A549 (cell line): ENCODE measurements at regions not wholly inside any gene's neighbourhood (a gene's known extent, or its start where the extent isn't known, plus 50 kb on each side); places are given as distances from the start of the nearest gene placed in this dataset.

Experiments
- CEBPB ChIP-seq, 2 experiments: fragments of >200 bp in 1 of 2; sonication (Bioruptor Twin) in 1 of 2; formaldehyde crosslinking in 1 of 2; IDR thresholded peaks; 2 replicates each; pipeline ENCODE4 v1.6.1; 2012 to 2016
- CHD2 ChIP-seq: fragments of 150-350 bp; IDR thresholded peaks from 2 replicates; pipeline ENCODE4 v1.6.1; 2014; ENCODE audit warnings: low read length; ENCODE audit not compliant: partially characterized antibody
- CTCF ChIP-seq: fragments of >200 bp; sonication (Bioruptor Twin); formaldehyde crosslinking; IDR thresholded peaks from 3 replicates; pipeline ENCODE4 v1.5.1; 2016
- EP300 ChIP-seq, 2 experiments: fragments of >200 bp; sonication (Bioruptor Twin); formaldehyde crosslinking; IDR thresholded peaks; 2 replicates in 1 of 2; 3 replicates in 1 of 2; pipeline ENCODE4 v1.6.1; 2016 to 2017
- GATA3 ChIP-seq: IDR thresholded peaks from 2 replicates; pipeline ENCODE4 v1.6.1; 2012; ENCODE audit warnings: borderline replicate concordance
- HDAC2 ChIP-seq: fragments of 200-600 bp; sonication (generic); IDR thresholded peaks from 2 replicates; pipeline ENCODE4 v1.6.1; 2016
- MAFK ChIP-seq: fragments of 450-650 bp; IDR thresholded peaks from 2 replicates; pipeline ENCODE4 v1.6.1; 2014; ENCODE audit not compliant: partially characterized antibody
- MAZ ChIP-seq: fragments of 150-350 bp; IDR thresholded peaks from 2 replicates; pipeline ENCODE4 v1.6.1; 2014; ENCODE audit warnings: antibody characterized with exemption, low read depth, low read length, borderline replicate concordance
- MYC ChIP-seq: IDR thresholded peaks from 2 replicates; pipeline ENCODE4 v1.6.1; 2012; ENCODE audit warnings: mild to moderate bottlenecking, inconsistent platforms, low read length, improper control_type of control experiment, borderline replicate concordance
- PHF8 ChIP-seq: fragments of 200-600 bp; sonication (generic); IDR thresholded peaks from 2 replicates; pipeline ENCODE4 v1.6.1; 2016; ENCODE audit warnings: low read depth, mild to moderate bottlenecking, antibody characterized with exemption, moderate library complexity, borderline replicate concordance
- POLR2A ChIP-seq: IDR thresholded peaks from 2 replicates; pipeline ENCODE4 v1.6.1; 2012; ENCODE audit warnings: mild to moderate bottlenecking, low read length
- TF ChIP-seq, protein P1 (sequence below): IDR thresholded peaks from 2 replicates; pipeline ENCODE4 v1.6.1; 2012
- TF ChIP-seq, protein P2 (sequence below): fragments of 450-650 bp; IDR thresholded peaks from 2 replicates; pipeline ENCODE4 v1.6.1; 2014; ENCODE audit warnings: antibody characterized with exemption
- TF ChIP-seq, protein P3 (sequence below): IDR thresholded peaks from 2 replicates; pipeline ENCODE4 v1.6.1; 2012; ENCODE audit warnings: low read depth, borderline replicate concordance

DNA sequence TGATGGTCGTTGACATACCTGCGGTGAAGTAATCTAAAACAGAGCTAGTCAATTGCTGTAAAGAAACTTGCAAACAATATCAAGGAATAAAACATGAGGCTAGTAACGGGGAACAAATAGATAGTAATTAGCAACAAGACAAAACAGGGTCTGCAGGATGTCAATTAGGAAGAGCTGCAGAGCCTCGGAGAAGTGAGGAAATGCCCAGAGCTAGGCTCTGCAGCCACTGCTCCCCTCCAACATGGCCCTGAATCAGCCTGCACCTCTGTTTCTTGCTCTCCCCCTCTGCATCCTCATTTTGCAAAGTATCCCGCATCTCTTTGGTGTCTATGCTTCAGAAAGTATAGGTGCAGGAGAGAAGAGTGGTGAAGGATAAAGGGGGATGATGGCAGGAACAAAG, 507.4 kb upstream of the FAT3 start:
- no peak for TF ChIP-seq POLR2A
- TF ChIP-seq EP300 (IDR thresholded peaks at IDR 0.05) = no peak
- no peak for TF ChIP-seq PHF8
- no peak for TF ChIP-seq HDAC2
- TF ChIP-seq, protein P1, sequence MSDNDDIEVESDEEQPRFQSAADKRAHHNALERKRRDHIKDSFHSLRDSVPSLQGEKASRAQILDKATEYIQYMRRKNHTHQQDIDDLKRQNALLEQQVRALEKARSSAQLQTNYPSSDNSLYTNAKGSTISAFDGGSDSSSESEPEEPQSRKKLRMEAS = no peak
- no peak for TF ChIP-seq CTCF
- TF ChIP-seq, protein P2, sequence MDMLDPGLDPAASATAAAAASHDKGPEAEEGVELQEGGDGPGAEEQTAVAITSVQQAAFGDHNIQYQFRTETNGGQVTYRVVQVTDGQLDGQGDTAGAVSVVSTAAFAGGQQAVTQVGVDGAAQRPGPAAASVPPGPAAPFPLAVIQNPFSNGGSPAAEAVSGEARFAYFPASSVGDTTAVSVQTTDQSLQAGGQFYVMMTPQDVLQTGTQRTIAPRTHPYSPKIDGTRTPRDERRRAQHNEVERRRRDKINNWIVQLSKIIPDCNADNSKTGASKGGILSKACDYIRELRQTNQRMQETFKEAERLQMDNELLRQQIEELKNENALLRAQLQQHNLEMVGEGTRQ = no peak
- TF ChIP-seq, protein P3, sequence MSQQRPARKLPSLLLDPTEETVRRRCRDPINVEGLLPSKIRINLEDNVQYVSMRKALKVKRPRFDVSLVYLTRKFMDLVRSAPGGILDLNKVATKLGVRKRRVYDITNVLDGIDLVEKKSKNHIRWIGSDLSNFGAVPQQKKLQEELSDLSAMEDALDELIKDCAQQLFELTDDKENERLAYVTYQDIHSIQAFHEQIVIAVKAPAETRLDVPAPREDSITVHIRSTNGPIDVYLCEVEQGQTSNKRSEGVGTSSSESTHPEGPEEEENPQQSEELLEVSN = no peak
- TF ChIP-seq MAZ = no peak
- no peak for TF ChIP-seq CEBPB (IDR thresholded peaks at IDR 0.05)
- TF ChIP-seq GATA3 = no peak
- no peak for TF ChIP-seq MYC
- no peak for TF ChIP-seq MAFK
- TF ChIP-seq CHD2 = no peak
